ENCODE measurements at regions not wholly inside any gene's neighbourhood (a gene's known extent, or its start where the extent isn't known, plus 50 kb on each side); places are given as distances from the start of the nearest gene placed in this dataset.

GRCh38 chr12:124694250-124694649 lies 126.8 kb upstream of the NCOR2 start:
- DNase-seq (ENCODE audit: low read depth), result no peak
- no peak for TF ChIP-seq CTCF (conservative IDR thresholded peaks at IDR 0.05; ENCODE audit: control insufficient read depth, insufficient read depth, low read depth, low read length)
- no peak overlapping the region for H3K4me3 ChIP-seq (ENCODE audit: control insufficient read depth, low read depth, low read length)

GRCh38 chr12:124693111-124693723 lies 125.8 kb upstream of the NCOR2 start:
- no peak for TF ChIP-seq CTCF (conservative IDR thresholded peaks at IDR 0.05; ENCODE audit: control insufficient read depth, insufficient read depth, low read depth, low read length)

GRCh38 chr12:124692443-124692842 lies 125.0 kb upstream of the NCOR2 start:
- TF ChIP-seq CTCF (conservative IDR thresholded peaks at IDR 0.05; ENCODE audit: control insufficient read depth, insufficient read depth, low read depth, low read length), result no peak
- no peak for DNase-seq (ENCODE audit: low read depth)
- no peak overlapping the region for H3K4me3 ChIP-seq (ENCODE audit: control insufficient read depth, low read depth, low read length)

More at GRCh38 chr12:124693111-124693723, 125.8 kb upstream of the NCOR2 start:
- no peak for DNase-seq (ENCODE audit: low read depth)
- no peak overlapping the region for H3K4me3 ChIP-seq (ENCODE audit: control insufficient read depth, low read depth, low read length)

GRCh38 chr12:124691429-124691828 lies 124.0 kb upstream of the NCOR2 start:
- no peak overlapping the region for H3K4me3 ChIP-seq (ENCODE audit: control insufficient read depth, low read depth, low read length)
- TF ChIP-seq CTCF (conservative IDR thresholded peaks at IDR 0.05; ENCODE audit: control insufficient read depth, insufficient read depth, low read depth, low read length), result no peak
- no peak for DNase-seq (ENCODE audit: low read depth)

- H3K4me3 ChIP-seq (ENCODE audit: control insufficient read depth, low read depth, low read length), result no peak overlapping the region
- DNase-seq (ENCODE audit: low read depth), result no peak
- no peak for TF ChIP-seq CTCF (conservative IDR thresholded peaks at IDR 0.05; ENCODE audit: control insufficient read depth, insufficient read depth, low read depth, low read length)
Measured at GRCh38 chr12:124689631-124690030, 122.2 kb upstream of the NCOR2 start.

- H3K4me3 ChIP-seq (ENCODE audit: control insufficient read depth, low read depth, low read length), result no peak overlapping the region
- no peak for DNase-seq (ENCODE audit: low read depth)
- TF ChIP-seq CTCF (conservative IDR thresholded peaks at IDR 0.05; ENCODE audit: control insufficient read depth, insufficient read depth, low read depth, low read length), result no peak
Measured at GRCh38 chr12:124688356-124688992, 121.1 kb upstream of the NCOR2 start.

Measured in fibroblast of mammary gland (primary cell).